GM10266 (cell line): ENCODE measurements at regions not wholly inside any gene's neighbourhood (a gene's known extent, or its start where the extent isn't known, plus 50 kb on each side); places are given as distances from the start of the nearest gene placed in this dataset.

Experiments used
- DNase-seq: peaks from one replicate; pipeline ENCODE4 v3.0.0; 2012; ENCODE audit errors: extremely low spot score
- CTCF ChIP-seq: IDR thresholded peaks from 2 replicates; pipeline ENCODE4 v1.5.1; 2012; ENCODE audit warnings: mild to moderate bottlenecking, low read depth; ENCODE audit not compliant: control insufficient read depth, insufficient read depth; ENCODE audit errors: missing control alignments

- TF ChIP-seq CTCF: no peak
- DNase-seq: no peak
Observed at GRCh38 chr15:47503876-47504275, 213.4 kb upstream of the SEMA6D start.

- DNase-seq: no peak
- TF ChIP-seq CTCF: no peak
Observed at GRCh38 chr15:47504624-47505256, 212.6 kb upstream of the SEMA6D start.

- no peak for DNase-seq
- TF ChIP-seq CTCF: no peak
Observed at GRCh38 chr15:47505712-47506328, 211.5 kb upstream of the SEMA6D start.

GRCh38 chr15:47506329-47507100 is 210.8 kb upstream of the SEMA6D start:
- no peak for DNase-seq
- TF ChIP-seq CTCF: no peak

GRCh38 chr15:47507221-47507985 is 209.9 kb upstream of the SEMA6D start:
- TF ChIP-seq CTCF: no peak
- DNase-seq: no peak

- DNase-seq: no peak
- no peak for TF ChIP-seq CTCF
Observed at GRCh38 chr15:47511261-47511660, 206.0 kb upstream of the SEMA6D start.

- TF ChIP-seq CTCF: no peak
Observed at GRCh38 chr15:47513471-47513870, 203.8 kb upstream of the SEMA6D start.

More at GRCh38 chr15:47513471-47513870, 203.8 kb upstream of the SEMA6D start:
- no peak for DNase-seq
